ENCODE measurements at regions not wholly inside any gene's neighbourhood (a gene's known extent, or its start where the extent isn't known, plus 50 kb on each side); places are given as distances from the start of the nearest gene placed in this dataset.

GRCh38 chrX:38988301-38988700 lies 187.0 kb downstream of the MID1IP1 start:
- TF ChIP-seq POLR2A (IDR thresholded peaks at IDR 0.05) (no peak), CTCF (IDR thresholded peaks at IDR 0.05) (no peak)
